Stomach (tissue), 8 donors: ENCODE measurements at regions not wholly inside any gene's neighbourhood (a gene's known extent, or its start where the extent isn't known, plus 50 kb on each side); places are given as distances from the start of the nearest gene placed in this dataset.

Experiments
- DNase-seq, 2 donors: peaks; one replicate each; pipeline versions ENCODE4 v3.0.0 to v3.0.0-alpha.2; 2013 to 2019
- H3K27ac ChIP-seq, 5 donors: fragments of 200-600 bp in 4 of 5; sonication (generic) in 4 of 5; one replicate each; pipeline ENCODE4 v1.5.1; 2013 to 2019; ENCODE audit warnings: mild to moderate bottlenecking in 1 of 5, moderate library complexity in 1 of 5
- H3K27me3 ChIP-seq, 3 donors: fragments of 200-600 bp; sonication (generic); one replicate each; pipeline ENCODE4 v1.5.1; 2017 to 2019; ENCODE audit warnings: mixed run types in 1 of 3
- H3K36me3 ChIP-seq, 4 donors: fragments of 200-600 bp; sonication (generic); 1 replicate in 3 of 4; 2 replicates in 1 of 4; pipeline ENCODE4 v1.5.1; 2016 to 2019
- H3K4me1 ChIP-seq, 4 donors: fragments of 200-600 bp; sonication (generic); one replicate each; pipeline ENCODE4 v1.5.1; 2016 to 2019
- H3K4me3 ChIP-seq, 4 donors: fragments of 200-600 bp; sonication (generic) in 3 of 4; one replicate each; pipeline ENCODE4 v1.5.1; 2016 to 2019; ENCODE audit warnings: mild to moderate bottlenecking in 1 of 4
- H3K9me3 ChIP-seq, 4 donors: fragments of 200-600 bp; sonication (generic); one replicate each; pipeline ENCODE4 v1.5.1; 2016 to 2019
- EP300 ChIP-seq: sonication (generic); formaldehyde crosslinking; IDR thresholded peaks from one replicate; pipeline ENCODE4 v1.6.1; 2017; ENCODE audit warnings: antibody characterized with exemption
- POLR2A ChIP-seq, 4 donors: fragments of 450-650 bp; IDR thresholded peaks; one replicate each; pipeline ENCODE4 v1.6.1; 2016; ENCODE audit warnings: antibody characterized with exemption in 4 of 4, control low read depth in 2 of 4, mild to moderate bottlenecking in 1 of 4, moderate library complexity in 1 of 4
- POLR2AphosphoS5 ChIP-seq, 3 donors: sonication (generic); formaldehyde crosslinking; IDR thresholded peaks; one replicate each; pipeline ENCODE4 v1.6.1; 2016; ENCODE audit warnings: antibody characterized with exemption in 3 of 3
- WGBS, 5 donors: extraction: QIAGEN DNeasy Blood & Tissue Kit in 3 of 5; methylation state at CpG; one replicate each; pipeline versions ENCODE4 v1.1.5 to v1.1.7; 2013 to 2018; 5-methylcytosine and 5-hydroxymethylcytosine counted together
- intact Hi-C: fragments of 100-400 bp; cut with DNase I; formaldehyde crosslinking; loops from one replicate; pipeline ENCODE4 v1.15.1; 2023; ENCODE audit warnings: low total_unique reads
- TF ChIP-seq, protein P1 (sequence below), 7 experiments: fragments of 450-650 bp in 4 of 7; fragments of 200-600 bp in 3 of 7; sonication (generic) in 3 of 7; IDR thresholded peaks; one replicate each; pipeline ENCODE4 v1.5.1; 2016 to 2019; ENCODE audit warnings: antibody characterized with exemption in 7 of 7, control low read depth in 2 of 7, mild to moderate bottlenecking in 1 of 7
- donor health status: healthy with polysubstance abuse.
- donor health status: Bipolar disorder and iron deficiency.
- donor health status: healthy.

DNA sequence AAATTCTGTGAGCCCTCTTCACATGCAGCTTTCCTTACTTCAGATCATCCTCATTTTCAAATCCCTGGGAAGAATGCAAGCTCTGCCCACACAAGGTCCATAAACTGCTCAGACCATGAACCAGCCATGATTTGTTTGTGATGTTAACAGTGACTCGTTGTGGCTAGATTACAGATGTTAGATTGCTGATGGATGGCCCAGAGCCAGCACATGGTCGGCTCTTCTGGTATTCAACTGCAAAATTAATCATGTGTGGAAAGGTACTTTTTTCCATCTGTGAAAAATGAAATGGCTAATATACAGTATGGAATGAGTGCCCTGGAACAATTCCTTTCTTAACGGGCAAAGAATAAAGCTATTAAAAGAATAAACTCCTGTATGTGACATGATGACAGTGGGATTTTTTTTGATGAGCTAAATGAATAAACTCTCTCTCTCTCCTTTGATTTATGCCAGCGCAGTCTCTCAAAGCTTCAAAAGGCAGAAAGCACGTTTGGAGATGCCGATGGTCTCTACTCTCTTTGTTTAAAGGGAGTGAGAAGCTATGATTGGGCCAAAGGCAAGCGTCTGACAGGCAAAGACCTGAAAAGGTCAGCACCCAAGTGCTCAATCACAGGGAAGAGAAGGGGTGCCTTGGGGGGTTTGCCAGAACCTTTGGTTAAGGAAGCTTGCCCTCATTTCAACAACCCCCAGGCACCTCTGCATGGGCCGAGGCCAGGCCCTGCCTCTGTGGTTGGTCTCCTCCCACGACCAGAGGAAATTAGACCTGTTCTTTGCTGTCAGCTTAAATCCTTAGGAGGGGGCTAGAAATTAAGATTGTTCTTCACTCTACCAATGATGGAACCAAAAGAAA is 444.0 kb upstream of the NFE2L3 start:
- 39 to 52% (median 46%) methylated on average over 9 of the region's 9 CpGs for WGBS, 5 donors

DNA sequence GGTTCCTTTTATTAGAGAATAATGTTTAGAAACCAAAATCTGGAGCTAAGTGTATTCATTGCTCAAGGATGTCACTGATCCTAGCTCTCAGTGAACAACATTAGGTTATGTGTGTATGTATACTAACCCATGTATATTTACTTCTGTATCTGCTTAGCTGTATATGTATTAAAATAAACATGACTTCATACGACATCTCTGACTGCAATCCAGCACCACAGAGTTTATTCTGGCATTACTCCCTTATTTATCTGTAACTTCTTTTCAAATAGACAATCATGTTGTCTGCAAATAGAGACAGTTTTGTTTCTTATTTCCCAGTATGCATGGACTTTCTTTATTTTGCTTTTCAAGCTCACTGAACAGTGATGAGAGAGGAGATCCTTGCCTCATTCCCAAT is 441.0 kb upstream of the NFE2L3 start:
- H3K9me3 ChIP-seq, result peaks cover 0 to 4% (median 0%) of the 10 kb centered on the region in 4 donors
- peaks cover 0 to 28% (median 9%) of the 10 kb centered on the region in 4 donors for H3K4me1 ChIP-seq
- no peaks in the 10 kb centered on the region for H3K36me3 ChIP-seq
- H3K27ac ChIP-seq, result no peak overlapping the region
- intact Hi-C loops, result no loop called here
- TF ChIP-seq POLR2AphosphoS5 (IDR thresholded peaks at IDR 0.05), result no peak
- TF ChIP-seq, protein P1, sequence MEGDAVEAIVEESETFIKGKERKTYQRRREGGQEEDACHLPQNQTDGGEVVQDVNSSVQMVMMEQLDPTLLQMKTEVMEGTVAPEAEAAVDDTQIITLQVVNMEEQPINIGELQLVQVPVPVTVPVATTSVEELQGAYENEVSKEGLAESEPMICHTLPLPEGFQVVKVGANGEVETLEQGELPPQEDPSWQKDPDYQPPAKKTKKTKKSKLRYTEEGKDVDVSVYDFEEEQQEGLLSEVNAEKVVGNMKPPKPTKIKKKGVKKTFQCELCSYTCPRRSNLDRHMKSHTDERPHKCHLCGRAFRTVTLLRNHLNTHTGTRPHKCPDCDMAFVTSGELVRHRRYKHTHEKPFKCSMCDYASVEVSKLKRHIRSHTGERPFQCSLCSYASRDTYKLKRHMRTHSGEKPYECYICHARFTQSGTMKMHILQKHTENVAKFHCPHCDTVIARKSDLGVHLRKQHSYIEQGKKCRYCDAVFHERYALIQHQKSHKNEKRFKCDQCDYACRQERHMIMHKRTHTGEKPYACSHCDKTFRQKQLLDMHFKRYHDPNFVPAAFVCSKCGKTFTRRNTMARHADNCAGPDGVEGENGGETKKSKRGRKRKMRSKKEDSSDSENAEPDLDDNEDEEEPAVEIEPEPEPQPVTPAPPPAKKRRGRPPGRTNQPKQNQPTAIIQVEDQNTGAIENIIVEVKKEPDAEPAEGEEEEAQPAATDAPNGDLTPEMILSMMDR (IDR thresholded peaks at IDR 0.05), result no peak
- no peak for TF ChIP-seq EP300
- TF ChIP-seq POLR2A (IDR thresholded peaks at IDR 0.05), result no peak
- DNase-seq, result peak in 1 of 2 donors; percentile 26
- H3K27me3 ChIP-seq, result no peaks in the 10 kb centered on the region
- H3K4me3 ChIP-seq, result no peak overlapping the region
- 36 to 52% (median 40%) methylated on average over 1 of the region's 1 CpG for WGBS, 5 donors

More for the DNA sequence above, 444.0 kb upstream of the NFE2L3 start:
- DNase-seq, result peak in 1 of 2 donors; percentile 29
- no peak for TF ChIP-seq POLR2AphosphoS5 (IDR thresholded peaks at IDR 0.05)
- TF ChIP-seq POLR2A (IDR thresholded peaks at IDR 0.05), result no peak
- TF ChIP-seq EP300, result no peak
- TF ChIP-seq, protein P1 (IDR thresholded peaks at IDR 0.05), result no peak
- Histone ChIP-seq H3K36me3 (no peaks in the 10 kb centered on the region), H3K4me3 (no peak overlapping the region), H3K9me3 (peaks cover 0 to 4% (median 0%) of the 10 kb centered on the region in 4 donors), H3K27ac (peak overlapping the region in 2 of 5 donors; percentile 3 to 57), H3K27me3 (no peaks in the 10 kb centered on the region), H3K4me1 (peaks cover 0 to 17% (median 7%) of the 10 kb centered on the region in 4 donors)
- intact Hi-C loops, result no loop called here

DNA sequence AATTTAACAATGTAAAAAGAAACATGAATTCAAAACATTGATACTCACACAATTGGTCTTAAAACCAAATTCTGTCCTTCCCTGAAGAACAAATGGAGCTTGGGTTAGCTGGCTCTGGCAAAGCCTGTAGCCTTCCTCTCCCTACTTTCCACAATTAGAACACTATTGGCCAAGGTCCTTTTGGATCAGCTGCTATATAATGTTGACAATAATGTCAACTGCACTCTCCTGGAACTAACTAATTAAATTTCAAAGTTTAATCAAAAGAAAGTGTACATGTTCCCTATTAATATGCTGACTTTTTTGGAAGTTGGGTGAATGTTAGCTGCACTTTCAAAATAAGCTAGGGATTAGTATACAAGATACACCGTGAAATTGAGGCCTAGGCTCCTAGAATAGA is 440.1 kb upstream of the NFE2L3 start:
- no peak for DNase-seq
- Histone ChIP-seq H3K4me1 (peaks cover 0 to 28% (median 9%) of the 10 kb centered on the region in 4 donors), H3K4me3 (no peak overlapping the region), H3K9me3 (no peaks in the 10 kb centered on the region), H3K27me3 (no peaks in the 10 kb centered on the region), H3K36me3 (no peaks in the 10 kb centered on the region), H3K27ac (peak overlapping the region in 3 of 5 donors; percentile 4 to 41 (median 5))
- intact Hi-C loops, result no loop called here
- 67 to 84% (median 72%) methylated on average over 1 of the region's 1 CpG for WGBS, 5 donors
- TF ChIP-seq POLR2A (IDR thresholded peaks at IDR 0.05) (no peak), EP300 (no peak), POLR2AphosphoS5 (IDR thresholded peaks at IDR 0.05) (no peak)
- TF ChIP-seq, protein P1 (IDR thresholded peaks at IDR 0.05), result no peak

DNA sequence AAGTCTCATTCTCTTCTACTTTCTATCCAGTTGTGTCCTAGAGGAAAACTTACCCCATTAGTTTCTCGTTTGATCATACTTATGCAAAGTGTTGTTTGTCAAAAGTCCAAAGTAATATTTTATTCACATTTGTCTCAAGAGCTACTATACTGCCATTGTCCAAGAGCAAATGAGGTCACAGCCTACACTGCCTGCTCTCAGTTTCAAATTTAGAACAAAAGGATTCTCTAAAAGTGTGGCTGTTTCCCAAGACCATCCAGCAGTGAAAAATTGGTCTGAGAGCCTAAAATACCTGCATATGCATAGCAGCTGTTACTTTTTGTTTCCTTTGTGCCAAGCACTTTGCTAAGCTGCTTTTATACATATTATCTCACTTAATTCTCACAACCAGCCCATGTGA is 439.5 kb upstream of the NFE2L3 start:
- Histone ChIP-seq H3K27ac (peak overlapping the region in 3 of 5 donors; percentile 4 to 41 (median 5)), H3K36me3 (no peaks in the 10 kb centered on the region), H3K4me3 (no peak overlapping the region), H3K27me3 (no peaks in the 10 kb centered on the region), H3K4me1 (peaks cover 0 to 23% (median 9%) of the 10 kb centered on the region in 4 donors), H3K9me3 (no peaks in the 10 kb centered on the region)
- no peak for DNase-seq
- TF ChIP-seq, protein P1 (IDR thresholded peaks at IDR 0.05), result no peak
- TF ChIP-seq POLR2A (IDR thresholded peaks at IDR 0.05), result no peak
- TF ChIP-seq EP300, result no peak
- no peak for TF ChIP-seq POLR2AphosphoS5 (IDR thresholded peaks at IDR 0.05)
- 39 to 64% (median 54%) methylated on average over 1 of the region's 1 CpG for whole genome bisulfite sequencing, 5 donors
- intact Hi-C loops, result no loop called here
